NCI-H1105 treated with DMSO at 0.1 percent for 48 hours (cell line): ENCODE measurements at regions not wholly inside any gene's neighbourhood (a gene's known extent, or its start where the extent isn't known, plus 50 kb on each side); places are given as distances from the start of the nearest gene placed in this dataset.
"Not testable (repeated sequence)": the region's sequence is repeated elsewhere in the genome, so short reads cannot be mapped to it uniquely, and the experiment has no call there.

Experiments used
- DNase-seq: peaks from one replicate; lab custom pipeline; 2025; lab: John Stamatoyannopoulos, UW

GRCh38 chr1:195197116-195197515, 1411.1 kb downstream of the KCNT2 start:
- DNase-seq: no peak

- DNase-seq: no peak
These were observed 1412.7 kb downstream of the KCNT2 start for GRCh38 chr1:195195423-195196057.

- no peak for DNase-seq
These were observed 1415.1 kb downstream of the KCNT2 start for GRCh38 chr1:195193134-195193533.

GRCh38 chr1:195188821-195189220, 1419.4 kb downstream of the KCNT2 start:
- no peak for DNase-seq

- no peak for DNase-seq
These were observed 1421.7 kb downstream of the KCNT2 start for GRCh38 chr1:195186544-195186943.

- DNase-seq: peak; percentile 62
These were observed 1422.5 kb downstream of the KCNT2 start for GRCh38 chr1:195185736-195186135.

- DNase-seq: no peak
These were observed 1422.9 kb downstream of the KCNT2 start for GRCh38 chr1:195185321-195185720.

GRCh38 chr1:195173753-195174152, 1434.5 kb downstream of the KCNT2 start:
- DNase-seq: no peak

GRCh38 chr1:195159795-195160194, 1448.4 kb downstream of the KCNT2 start:
- not testable (repeated sequence) for DNase-seq

- DNase-seq: no peak
These were observed 1450.1 kb downstream of the KCNT2 start for GRCh38 chr1:195158091-195158490.

- DNase-seq: no peak
These were observed 1455.1 kb downstream of the KCNT2 start for GRCh38 chr1:195153107-195153506.

- DNase-seq: no peak
These were observed 1457.5 kb downstream of the KCNT2 start for GRCh38 chr1:195150768-195151167.

- DNase-seq: no peak
These were observed 1466.9 kb downstream of the KCNT2 start for GRCh38 chr1:195141294-195141693.

- DNase-seq: no peak
These were observed 1477.6 kb downstream of the KCNT2 start for GRCh38 chr1:195130598-195130997.

GRCh38 chr1:195122497-195122896, 1485.7 kb downstream of the KCNT2 start:
- no peak for DNase-seq

- no peak for DNase-seq
These were observed 1494.8 kb downstream of the KCNT2 start for GRCh38 chr1:195113471-195113870.

- DNase-seq: no peak
These were observed 1502.5 kb downstream of the KCNT2 start for GRCh38 chr1:195105773-195106172.

GRCh38 chr1:195105281-195105680, 1503.0 kb downstream of the KCNT2 start:
- DNase-seq: no peak

GRCh38 chr1:195097316-195097715, 1510.9 kb downstream of the KCNT2 start:
- no peak for DNase-seq

- DNase-seq: no peak
These were observed 1512.2 kb downstream of the KCNT2 start for GRCh38 chr1:195096051-195096521.

- DNase-seq: no peak
These were observed 1523.0 kb downstream of the KCNT2 start for GRCh38 chr1:195085196-195085595.

- no peak for DNase-seq
These were observed 1526.1 kb downstream of the KCNT2 start for GRCh38 chr1:195082183-195082582.

GRCh38 chr1:195076682-195077081, 1531.6 kb downstream of the KCNT2 start:
- DNase-seq: no peak

GRCh38 chr1:195075973-195076372, 1532.3 kb downstream of the KCNT2 start:
- no peak for DNase-seq
